ENCODE measurements at regions not wholly inside any gene's neighbourhood (a gene's known extent, or its start where the extent isn't known, plus 50 kb on each side); places are given as distances from the start of the nearest gene placed in this dataset.

- H3K79me2 ChIP-seq (ENCODE audit: control insufficient read depth, low read length), result no peaks in the 10 kb centered on the region
- no peaks in the 10 kb centered on the region for H3F3A ChIP-seq (ENCODE audit: control insufficient read depth, insufficient read depth)
- no peaks in the 10 kb centered on the region for H4K20me1 ChIP-seq (ENCODE audit: control insufficient read depth, insufficient read depth, low read depth, low read length)
- H3K4me3 ChIP-seq (ENCODE audit: low read length), result no peak overlapping the region
- no peak overlapping the region for H3K27ac ChIP-seq (ENCODE audit: low read depth, low read length)
- peaks cover 8% of the 10 kb centered on the region for H3K4me1 ChIP-seq (ENCODE audit: control insufficient read depth, low read length)
- no peaks in the 10 kb centered on the region for H3K9me2 ChIP-seq (replicated peaks; ENCODE audit: control insufficient read depth, low read length)
- H3K9me3 ChIP-seq (ENCODE audit: control insufficient read depth, insufficient read depth, low read length), result no peaks in the 10 kb centered on the region
- no peaks in the 10 kb centered on the region for H3K36me3 ChIP-seq (ENCODE audit: control insufficient read depth, low read length)
- H3K4me2 ChIP-seq (ENCODE audit: low read length), result no peak overlapping the region
- no peak for TF ChIP-seq CTCF (IDR thresholded peaks at IDR 0.05; ENCODE audit: low read depth, low read length, poor library complexity, severe bottlenecking)
- no peaks in the 10 kb centered on the region for H3K27me3 ChIP-seq (ENCODE audit: control insufficient read depth, low read length)
Observed at GRCh38 chr4:123260653-123261052, 135.9 kb upstream of the SPRY1 start.

- H3K4me2 ChIP-seq (ENCODE audit: low read length), result no peak overlapping the region
- H3F3A ChIP-seq (ENCODE audit: control insufficient read depth, insufficient read depth), result no peaks in the 10 kb centered on the region
- H3K79me2 ChIP-seq (ENCODE audit: control insufficient read depth, low read length), result no peaks in the 10 kb centered on the region
- no peaks in the 10 kb centered on the region for H3K9me2 ChIP-seq (replicated peaks; ENCODE audit: control insufficient read depth, low read length)
- no peak overlapping the region for H3K4me3 ChIP-seq (ENCODE audit: low read length)
- H3K27ac ChIP-seq (ENCODE audit: low read depth, low read length), result no peak overlapping the region
- no peak for TF ChIP-seq EZH2phosphoT487 (IDR thresholded peaks at IDR 0.05; ENCODE audit: borderline replicate concordance, low read length)
- no peak for TF ChIP-seq CTCF (IDR thresholded peaks at IDR 0.05; ENCODE audit: low read depth, low read length, poor library complexity, severe bottlenecking)
- H3K4me1 ChIP-seq (ENCODE audit: control insufficient read depth, low read length), result peaks cover 8% of the 10 kb centered on the region
- no peaks in the 10 kb centered on the region for H3K9me3 ChIP-seq (ENCODE audit: control insufficient read depth, insufficient read depth, low read length)
- H4K20me1 ChIP-seq (ENCODE audit: control insufficient read depth, insufficient read depth, low read depth, low read length), result no peaks in the 10 kb centered on the region
- no peaks in the 10 kb centered on the region for H3K27me3 ChIP-seq (ENCODE audit: control insufficient read depth, low read length)
- no peaks in the 10 kb centered on the region for H3K36me3 ChIP-seq (ENCODE audit: control insufficient read depth, low read length)
Observed at GRCh38 chr4:123262080-123262479, 134.5 kb upstream of the SPRY1 start.

- TF ChIP-seq EZH2phosphoT487 (IDR thresholded peaks at IDR 0.05; ENCODE audit: borderline replicate concordance, low read length) (no peak), CTCF (IDR thresholded peaks at IDR 0.05; ENCODE audit: low read depth, low read length, poor library complexity, severe bottlenecking) (no peak)
- Histone ChIP-seq H4K20me1 (ENCODE audit: control insufficient read depth, insufficient read depth, low read depth, low read length) (no peaks in the 10 kb centered on the region), H3K4me1 (ENCODE audit: control insufficient read depth, low read length) (no peaks in the 10 kb centered on the region), H3F3A (ENCODE audit: control insufficient read depth, insufficient read depth) (no peaks in the 10 kb centered on the region), H3K9me2 (replicated peaks; ENCODE audit: control insufficient read depth, low read length) (no peaks in the 10 kb centered on the region), H3K4me3 (ENCODE audit: low read length) (no peak overlapping the region), H3K27me3 (ENCODE audit: control insufficient read depth, low read length) (no peaks in the 10 kb centered on the region), H3K9me3 (ENCODE audit: control insufficient read depth, insufficient read depth, low read length) (no peaks in the 10 kb centered on the region), H3K27ac (ENCODE audit: low read depth, low read length) (no peak overlapping the region), H3K4me2 (ENCODE audit: low read length) (no peak overlapping the region), H3K79me2 (ENCODE audit: control insufficient read depth, low read length) (no peaks in the 10 kb centered on the region), H3K36me3 (ENCODE audit: control insufficient read depth, low read length) (no peaks in the 10 kb centered on the region)
Observed at GRCh38 chr4:123265443-123265842, 131.2 kb upstream of the SPRY1 start.

- Histone ChIP-seq H3K79me2 (ENCODE audit: control insufficient read depth, low read length) (no peaks in the 10 kb centered on the region), H3K27me3 (ENCODE audit: control insufficient read depth, low read length) (no peaks in the 10 kb centered on the region)
- TF ChIP-seq CTCF (IDR thresholded peaks at IDR 0.05; ENCODE audit: low read depth, low read length, poor library complexity, severe bottlenecking) (no peak), EZH2phosphoT487 (IDR thresholded peaks at IDR 0.05; ENCODE audit: borderline replicate concordance, low read length) (no peak)
Observed at GRCh38 chr4:123266221-123266620, 130.4 kb upstream of the SPRY1 start.

More at GRCh38 chr4:123266221-123266620, 130.4 kb upstream of the SPRY1 start:
- Histone ChIP-seq H4K20me1 (ENCODE audit: control insufficient read depth, insufficient read depth, low read depth, low read length) (no peaks in the 10 kb centered on the region), H3F3A (ENCODE audit: control insufficient read depth, insufficient read depth) (no peaks in the 10 kb centered on the region), H3K27ac (ENCODE audit: low read depth, low read length) (no peak overlapping the region), H3K36me3 (ENCODE audit: control insufficient read depth, low read length) (no peaks in the 10 kb centered on the region), H3K4me3 (ENCODE audit: low read length) (no peak overlapping the region), H3K9me3 (ENCODE audit: control insufficient read depth, insufficient read depth, low read length) (no peaks in the 10 kb centered on the region), H3K4me1 (ENCODE audit: control insufficient read depth, low read length) (no peaks in the 10 kb centered on the region), H3K9me2 (replicated peaks; ENCODE audit: control insufficient read depth, low read length) (no peaks in the 10 kb centered on the region), H3K4me2 (ENCODE audit: low read length) (no peak overlapping the region)
